Peyer's patch (tissue), 4 donors: ENCODE measurements at regions not wholly inside any gene's neighbourhood (a gene's known extent, or its start where the extent isn't known, plus 50 kb on each side); places are given as distances from the start of the nearest gene placed in this dataset.

ENCODE experiments used
- CTCF ChIP-seq, 6 experiments: fragments of 450-650 bp in 4 of 6; fragments of 200-600 bp in 2 of 6; sonication (generic) in 1 of 6; IDR thresholded peaks; one replicate each; pipeline ENCODE4 v1.5.1; 2017 to 2019; ENCODE audit warnings: antibody characterized with exemption in 6 of 6, mild to moderate bottlenecking in 3 of 6, moderate library complexity in 1 of 6
- POLR2A ChIP-seq, 2 donors: fragments of 450-650 bp; IDR thresholded peaks; one replicate each; pipeline ENCODE4 v1.5.1; 2017; ENCODE audit warnings: antibody characterized with exemption in 2 of 2, mild to moderate bottlenecking in 2 of 2, moderate library complexity in 2 of 2

- no peak for TF ChIP-seq CTCF (IDR thresholded peaks at IDR 0.05)
- no peak for TF ChIP-seq POLR2A (IDR thresholded peaks at IDR 0.05)
Observed at GRCh38 chr12:71000748-71001147, 80.2 kb upstream of the PTPRR start.
